ACC112 (cell line): ENCODE measurements at regions not wholly inside any gene's neighbourhood (a gene's known extent, or its start where the extent isn't known, plus 50 kb on each side); places are given as distances from the start of the nearest gene placed in this dataset.

ENCODE experiments used
- H2AFZ ChIP-seq: fragments of 200-600 bp; sonication (generic); one replicate; pipeline ENCODE4 v1.6.0; 2017; ENCODE audit warnings: antibody characterized with exemption, low read length; ENCODE audit not compliant: unreplicated experiment
- H3K27ac ChIP-seq: fragments of 200-600 bp; sonication (generic); 2 replicates; pipeline ENCODE4 v1.5.1; 2014; ENCODE audit warnings: low read depth, mild to moderate bottlenecking, antibody characterized with exemption, low read length, moderate library complexity
- H3K27me3 ChIP-seq: fragments of 200-600 bp; sonication (generic); 2 replicates; pipeline ENCODE4 v1.6.1; 2014; ENCODE audit warnings: mild to moderate bottlenecking, antibody characterized with exemption, low read length, moderate library complexity, mixed read lengths; ENCODE audit not compliant: insufficient read depth
- H3K36me3 ChIP-seq: fragments of 200-600 bp; sonication (generic); 2 replicates; pipeline ENCODE4 v1.6.1; 2016; ENCODE audit warnings: mild to moderate bottlenecking, antibody characterized with exemption, low read length, moderate library complexity, mixed read lengths; ENCODE audit not compliant: insufficient read depth
- H3K4me1 ChIP-seq: fragments of 200-600 bp; sonication (generic); one replicate; pipeline ENCODE4 v1.6.1; 2016; ENCODE audit warnings: low read length, mixed read lengths; ENCODE audit not compliant: insufficient read depth, unreplicated experiment, control insufficient read depth
- H3K4me3 ChIP-seq: fragments of 200-600 bp; sonication (generic); 2 replicates; pipeline ENCODE4 v1.5.1; 2014; ENCODE audit warnings: mild to moderate bottlenecking, low read depth, low read length
- H3K79me2 ChIP-seq: fragments of 200-600 bp; sonication (generic); one replicate; pipeline ENCODE4 v1.6.0; 2016; ENCODE audit warnings: low read length; ENCODE audit not compliant: control insufficient read depth, unreplicated experiment, insufficient read depth

GRCh38 chrX:10288373-10288975 is 131.7 kb downstream of the CLCN4 start:
- Histone ChIP-seq H3K36me3 (no peaks in the 10 kb centered on the region), H3K4me1 (no peaks in the 10 kb centered on the region), H3K79me2 (no peaks in the 10 kb centered on the region), H3K4me3 (no peak overlapping the region), H3K27ac (no peak overlapping the region), H3K27me3 (0 out of 2 replicates have a peak, but pooled peaks cover 2% of the 10 kb centered on the region), H2AFZ (no peak overlapping the region)

GRCh38 chrX:10296576-10296975 is 139.8 kb downstream of the CLCN4 start:
- no peaks in the 10 kb centered on the region for H3K27me3 ChIP-seq
- no peak overlapping the region for H3K4me3 ChIP-seq
- H3K27ac ChIP-seq = no peak overlapping the region; the same call in 1 of the 2 replicates
- H3K79me2 ChIP-seq = no peaks in the 10 kb centered on the region
- no peaks in the 10 kb centered on the region for H3K4me1 ChIP-seq
- no peaks in the 10 kb centered on the region for H3K36me3 ChIP-seq
- no peak overlapping the region for H2AFZ ChIP-seq

- no peaks in the 10 kb centered on the region for H3K27me3 ChIP-seq
- H3K27ac ChIP-seq = no peak overlapping the region
- H3K4me3 ChIP-seq = no peak overlapping the region
- H2AFZ ChIP-seq = no peak overlapping the region
- H3K4me1 ChIP-seq = no peaks in the 10 kb centered on the region
- H3K79me2 ChIP-seq = no peaks in the 10 kb centered on the region
- H3K36me3 ChIP-seq = no peaks in the 10 kb centered on the region
Observed at GRCh38 chrX:10310511-10310910, 153.7 kb downstream of the CLCN4 start.

GRCh38 chrX:10314530-10315104 is 157.8 kb downstream of the CLCN4 start:
- Histone ChIP-seq H3K36me3 (no peaks in the 10 kb centered on the region), H2AFZ (no peak overlapping the region), H3K27me3 (no peaks in the 10 kb centered on the region), H3K27ac (no peak overlapping the region), H3K4me3 (no peak overlapping the region), H3K4me1 (no peaks in the 10 kb centered on the region), H3K79me2 (no peaks in the 10 kb centered on the region)

- Histone ChIP-seq H2AFZ (peak overlapping the region; percentile 38), H3K4me1 (peaks cover 39% of the 10 kb centered on the region), H3K27ac (peak overlapping the region; percentile 88), H3K4me3 (peak overlapping the region; percentile 48; the same call in 1 of the 2 replicates), H3K79me2 (no peaks in the 10 kb centered on the region), H3K27me3 (no peaks in the 10 kb centered on the region), H3K36me3 (no peaks in the 10 kb centered on the region)
Observed at GRCh38 chrX:10325611-10326010, 168.8 kb downstream of the CLCN4 start.

GRCh38 chrX:10326578-10326977 is 169.8 kb downstream of the CLCN4 start:
- Histone ChIP-seq H3K36me3 (no peaks in the 10 kb centered on the region), H3K27me3 (no peaks in the 10 kb centered on the region), H3K79me2 (no peaks in the 10 kb centered on the region), H2AFZ (no peak overlapping the region), H3K4me3 (0 out of 2 replicates have a peak overlapping the region, but pooled peaks have one; percentile 48), H3K27ac (peak overlapping the region; percentile 88), H3K4me1 (peaks cover 39% of the 10 kb centered on the region)

GRCh38 chrX:10327651-10328050 is 170.9 kb downstream of the CLCN4 start:
- H3K27ac ChIP-seq = peak overlapping the region; percentile 88
- H2AFZ ChIP-seq = peak overlapping the region; percentile 50

GRCh38 chrX:10329984-10330383 is 173.2 kb downstream of the CLCN4 start:
- Histone ChIP-seq H2AFZ (no peak overlapping the region), H3K4me3 (no peak overlapping the region), H3K27ac (no peak overlapping the region), H3K79me2 (no peaks in the 10 kb centered on the region), H3K27me3 (no peaks in the 10 kb centered on the region), H3K36me3 (no peaks in the 10 kb centered on the region), H3K4me1 (peaks cover 32% of the 10 kb centered on the region)

More at GRCh38 chrX:10327651-10328050, 170.9 kb downstream of the CLCN4 start:
- H3K4me1 ChIP-seq = peaks cover 39% of the 10 kb centered on the region
- H3K79me2 ChIP-seq = no peaks in the 10 kb centered on the region
- no peaks in the 10 kb centered on the region for H3K27me3 ChIP-seq
- peak overlapping the region; percentile 21; the same call in 1 of the 2 replicates for H3K4me3 ChIP-seq
- H3K36me3 ChIP-seq = no peaks in the 10 kb centered on the region

GRCh38 chrX:10341309-10341708 is 184.5 kb downstream of the CLCN4 start:
- H2AFZ ChIP-seq = no peak overlapping the region
- no peaks in the 10 kb centered on the region for H3K27me3 ChIP-seq
- no peaks in the 10 kb centered on the region for H3K36me3 ChIP-seq
- H3K4me3 ChIP-seq = no peak overlapping the region
- no peaks in the 10 kb centered on the region for H3K79me2 ChIP-seq
- H3K4me1 ChIP-seq = peaks cover 3% of the 10 kb centered on the region
- H3K27ac ChIP-seq = no peak overlapping the region

GRCh38 chrX:10350221-10350620 is 193.4 kb downstream of the CLCN4 start:
- Histone ChIP-seq H3K27ac (no peak overlapping the region), H3K36me3 (no peaks in the 10 kb centered on the region), H3K27me3 (no peaks in the 10 kb centered on the region), H3K4me1 (peaks cover 12% of the 10 kb centered on the region), H3K4me3 (no peak overlapping the region), H2AFZ (peak overlapping the region; percentile 50), H3K79me2 (no peaks in the 10 kb centered on the region)

GRCh38 chrX:10350981-10351380 is 194.2 kb downstream of the CLCN4 start:
- Histone ChIP-seq H3K36me3 (no peaks in the 10 kb centered on the region), H3K27me3 (no peaks in the 10 kb centered on the region), H2AFZ (peak overlapping the region; percentile 50), H3K4me3 (no peak overlapping the region), H3K4me1 (peaks cover 12% of the 10 kb centered on the region), H3K79me2 (no peaks in the 10 kb centered on the region), H3K27ac (no peak overlapping the region)
